ENCODE measurements at regions not wholly inside any gene's neighbourhood (a gene's known extent, or its start where the extent isn't known, plus 50 kb on each side); places are given as distances from the start of the nearest gene placed in this dataset.

- ATAC-seq (no peak), DNase-seq (no peak)
- Histone ChIP-seq H3K4me1 (ENCODE audit: insufficient read depth, low read length) (peaks cover 21% of the 10 kb centered on the region), H3K4me2 (ENCODE audit: low read length) (no peak overlapping the region), H4K20me1 (ENCODE audit: low read length) (no peaks in the 10 kb centered on the region), H3K27ac (ENCODE audit: low read length) (no peak overlapping the region), H3K4me3 (ENCODE audit: low read length) (no peak overlapping the region), H3K9me2 (replicated peaks; ENCODE audit: low read length) (no peaks in the 10 kb centered on the region), H3K79me2 (ENCODE audit: low read length) (no peaks in the 10 kb centered on the region), H3F3A (ENCODE audit: low read length, unreplicated experiment) (no peaks in the 10 kb centered on the region), H3K36me3 (ENCODE audit: low read depth, low read length) (no peaks in the 10 kb centered on the region), H3K9ac (ENCODE audit: low read length) (no peak overlapping the region), H3K9me3 (ENCODE audit: low read length) (no peaks in the 10 kb centered on the region), H2AFZ (ENCODE audit: low read length) (no peak overlapping the region), H3K27me3 (ENCODE audit: low read length) (no peaks in the 10 kb centered on the region)
- ChIA-PET CTCF (no interaction called here), POLR2A (ENCODE audit: unreplicated experiment) (no interaction called here)
- no TSS peak for BruUV-seq (replicated peaks)
- intact Hi-C loops (cut with micrococcal nuclease), result no loop called here
- TF ChIP-seq CTCF (conservative IDR thresholded peaks at IDR 0.05; ENCODE audit: low read depth, low read length), result no peak
- TF ChIP-seq EZH2phosphoT487 (IDR thresholded peaks at IDR 0.05; ENCODE audit: borderline replicate concordance, low read length), result no peak
- TF ChIP-seq EZH2 (IDR thresholded peaks at IDR 0.05; ENCODE audit: low read length, unreplicated experiment), result no peak
Observed at GRCh38 chr2:212921061-212921460, 230.4 kb downstream of the IKZF2 start.

GRCh38 chr2:212919238-212919637, 232.2 kb downstream of the IKZF2 start:
- no peaks in the 10 kb centered on the region for H3K79me2 ChIP-seq (ENCODE audit: low read length)
- H3K36me3 ChIP-seq (ENCODE audit: low read depth, low read length), result no peaks in the 10 kb centered on the region
- no peak overlapping the region for H2AFZ ChIP-seq (ENCODE audit: low read length)
- peak overlapping the region; percentile 63 for H3K27ac ChIP-seq (ENCODE audit: low read length)
- H3K4me2 ChIP-seq (ENCODE audit: low read length), result peak overlapping the region; percentile 30
- DNase-seq (peak; percentile 73), ATAC-seq (peak; percentile 57)
- intact Hi-C loops (cut with micrococcal nuclease), result no loop called here
- POLR2A ChIA-PET (ENCODE audit: unreplicated experiment), result interaction anchor here (0.5 kb wide), 1 partner anchor 13 kb away, joined by 11 read pairs; no protein-coding TSS in a partner anchor
- H3F3A ChIP-seq (ENCODE audit: low read length, unreplicated experiment), result peaks cover 6% of the 10 kb centered on the region
- H3K27me3 ChIP-seq (ENCODE audit: low read length), result no peaks in the 10 kb centered on the region
- no TSS peak for BruUV-seq (replicated peaks)
- no peak for TF ChIP-seq CTCF (conservative IDR thresholded peaks at IDR 0.05; ENCODE audit: low read depth, low read length)
- TF ChIP-seq EZH2phosphoT487 (IDR thresholded peaks at IDR 0.05; ENCODE audit: borderline replicate concordance, low read length), result no peak
- TF ChIP-seq EZH2 (IDR thresholded peaks at IDR 0.05; ENCODE audit: low read length, unreplicated experiment), result no peak
- H3K9ac ChIP-seq (ENCODE audit: low read length), result peak overlapping the region; percentile 6; the same call in 1 of the 2 replicates
- H3K4me1 ChIP-seq (ENCODE audit: insufficient read depth, low read length), result peaks cover 39% of the 10 kb centered on the region
- CTCF ChIA-PET, result no interaction called here
- H3K9me3 ChIP-seq (ENCODE audit: low read length), result no peaks in the 10 kb centered on the region
- no peaks in the 10 kb centered on the region for H4K20me1 ChIP-seq (ENCODE audit: low read length)
- H3K9me2 ChIP-seq (replicated peaks; ENCODE audit: low read length), result no peaks in the 10 kb centered on the region
- H3K4me3 ChIP-seq (ENCODE audit: low read length), result no peak overlapping the region

- DNase-seq (no peak), ATAC-seq (no peak)
- Histone ChIP-seq H3K4me3 (ENCODE audit: low read length) (no peak overlapping the region), H3K36me3 (ENCODE audit: low read depth, low read length) (no peaks in the 10 kb centered on the region), H3F3A (ENCODE audit: low read length, unreplicated experiment) (peaks cover 15% of the 10 kb centered on the region), H3K9me2 (replicated peaks; ENCODE audit: low read length) (no peaks in the 10 kb centered on the region), H3K27ac (ENCODE audit: low read length) (peak overlapping the region; percentile 63; the same call in 1 of the 2 replicates), H3K27me3 (ENCODE audit: low read length) (no peaks in the 10 kb centered on the region), H4K20me1 (ENCODE audit: low read length) (no peaks in the 10 kb centered on the region), H3K9ac (ENCODE audit: low read length) (no peak overlapping the region), H3K4me2 (ENCODE audit: low read length) (no peak overlapping the region), H2AFZ (ENCODE audit: low read length) (no peak overlapping the region), H3K9me3 (ENCODE audit: low read length) (no peaks in the 10 kb centered on the region), H3K4me1 (ENCODE audit: insufficient read depth, low read length) (peaks cover 48% of the 10 kb centered on the region), H3K79me2 (ENCODE audit: low read length) (no peaks in the 10 kb centered on the region)
- intact Hi-C loops (cut with micrococcal nuclease), result no loop called here
- ChIA-PET CTCF (no interaction called here), POLR2A (ENCODE audit: unreplicated experiment) (no interaction called here)
- TF ChIP-seq EZH2phosphoT487 (IDR thresholded peaks at IDR 0.05; ENCODE audit: borderline replicate concordance, low read length), result no peak
- TF ChIP-seq EZH2 (IDR thresholded peaks at IDR 0.05; ENCODE audit: low read length, unreplicated experiment), result no peak
- no peak for TF ChIP-seq CTCF (conservative IDR thresholded peaks at IDR 0.05; ENCODE audit: low read depth, low read length)
- no TSS peak for BruUV-seq (replicated peaks)
Observed at GRCh38 chr2:212918336-212918735, 233.1 kb downstream of the IKZF2 start.

All from PC-3 (cell line).